ENCODE measurements at regions not wholly inside any gene's neighbourhood (a gene's known extent, or its start where the extent isn't known, plus 50 kb on each side); places are given as distances from the start of the nearest gene placed in this dataset.

GRCh38 chr3:118144919-118145318 lies 889.7 kb downstream of the IGSF11 start:
- TF ChIP-seq CTCF (IDR thresholded peaks at IDR 0.05): no peak
- TF ChIP-seq POLR2A (IDR thresholded peaks at IDR 0.05): no peak

Measured in lower leg skin (tissue), 3 donors.